Gastroesophageal sphincter (tissue), 4 donors: ENCODE measurements at regions not wholly inside any gene's neighbourhood (a gene's known extent, or its start where the extent isn't known, plus 50 kb on each side); places are given as distances from the start of the nearest gene placed in this dataset.
A peak's percentile ranks its signal among the peaks of the same experiment; 100 is the strongest.
"Not testable (repeated sequence)": the region's sequence is repeated elsewhere in the genome, so short reads cannot be mapped to it uniquely, and the experiment has no call there.

Experiments
- ATAC-seq: fragments of 150-250 bp; one replicate; pipeline ENCODE4 v1.9.1; 2016; ENCODE audit warnings: mild to moderate bottlenecking, moderate library complexity
- H3K27ac ChIP-seq, 4 donors: fragments of 200-600 bp; sonication (generic) in 3 of 4; 1 replicate in 3 of 4; 2 replicates in 1 of 4; pipeline ENCODE4 v1.5.1; 2016 to 2019
- H3K27me3 ChIP-seq: fragments of 200-600 bp; sonication (generic); one replicate; pipeline ENCODE4 v1.5.1; 2019
- H3K36me3 ChIP-seq, 2 donors: fragments of 200-600 bp; sonication (generic); one replicate each; pipeline ENCODE4 v1.5.1; 2019; ENCODE audit warnings: control low read depth in 1 of 2
- H3K4me1 ChIP-seq, 3 donors: fragments of 200-600 bp; sonication (generic); 1 replicate in 2 of 3; 2 replicates in 1 of 3; pipeline ENCODE4 v1.5.1; 2016 to 2019; ENCODE audit warnings: control low read depth in 2 of 3
- H3K4me3 ChIP-seq, 2 donors: fragments of 200-600 bp; sonication (generic); one replicate each; pipeline ENCODE4 v1.5.1; 2019; ENCODE audit warnings: mild to moderate bottlenecking in 1 of 2, moderate library complexity in 1 of 2
- H3K9me3 ChIP-seq, 3 donors: fragments of 200-600 bp; sonication (generic); one replicate each; pipeline ENCODE4 v1.5.1; 2017 to 2019; ENCODE audit warnings: control low read depth in 2 of 3
- EP300 ChIP-seq: sonication (generic); formaldehyde crosslinking; IDR thresholded peaks from one replicate; pipeline ENCODE4 v1.6.1; 2017; ENCODE audit warnings: antibody characterized with exemption, mild to moderate bottlenecking
- POLR2A ChIP-seq, 2 donors: fragments of 450-650 bp; IDR thresholded peaks; one replicate each; pipeline ENCODE4 v1.6.1; 2017; ENCODE audit warnings: antibody characterized with exemption in 2 of 2, mild to moderate bottlenecking in 2 of 2, moderate library complexity in 1 of 2
- POLR2AphosphoS5 ChIP-seq: sonication (generic); formaldehyde crosslinking; IDR thresholded peaks from one replicate; pipeline ENCODE4 v1.6.1; 2017; ENCODE audit warnings: antibody characterized with exemption
- WGBS, 2 donors: methylation state at CpG; one replicate each; pipeline ENCODE4 v1.1.5; 2018; ENCODE audit warnings: low coverage in 1 of 2; 5-methylcytosine and 5-hydroxymethylcytosine counted together
- TF ChIP-seq, protein P1 (sequence below), 4 experiments: fragments of 200-600 bp in 2 of 4; fragments of 450-650 bp in 2 of 4; sonication (generic) in 1 of 4; IDR thresholded peaks; one replicate each; pipeline ENCODE4 v1.5.1; 2017 to 2019; ENCODE audit warnings: antibody characterized with exemption in 4 of 4, mild to moderate bottlenecking in 2 of 4, moderate library complexity in 2 of 4

DNA sequence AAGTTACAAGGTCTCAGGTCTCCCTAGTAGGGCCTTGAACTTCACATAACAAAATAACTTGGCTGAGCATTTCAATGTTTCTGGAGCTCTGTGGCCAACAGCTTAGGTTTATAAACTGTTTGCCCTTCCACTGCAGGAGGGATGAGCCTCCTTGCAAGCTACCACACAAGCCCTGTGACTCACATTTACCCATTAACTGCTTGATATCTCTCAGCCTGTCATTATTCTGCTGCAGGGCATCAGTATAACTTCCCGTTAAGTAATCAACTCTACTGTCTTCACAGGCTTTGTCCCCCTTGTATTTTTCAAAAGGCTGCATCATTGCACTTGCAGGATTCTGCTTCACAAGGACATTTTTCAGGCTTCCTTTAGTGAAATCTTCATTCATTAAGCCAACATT is 151.7 kb upstream of the CXCL13 start:
- ATAC-seq = no peak
- Histone ChIP-seq H3K27ac (no peak overlapping the region), H3K4me1 (peaks cover 0 to 17% (median 0%) of the 10 kb centered on the region in 3 donors), H3K27me3 (no peaks in the 10 kb centered on the region), H3K9me3 (no peaks in the 10 kb centered on the region), H3K4me3 (no peak overlapping the region), H3K36me3 (no peaks in the 10 kb centered on the region)
- WGBS, 2 donors = 55 to 79% methylated on average over 1 of the region's 1 CpG
- no peak for TF ChIP-seq EP300
- TF ChIP-seq, protein P1, sequence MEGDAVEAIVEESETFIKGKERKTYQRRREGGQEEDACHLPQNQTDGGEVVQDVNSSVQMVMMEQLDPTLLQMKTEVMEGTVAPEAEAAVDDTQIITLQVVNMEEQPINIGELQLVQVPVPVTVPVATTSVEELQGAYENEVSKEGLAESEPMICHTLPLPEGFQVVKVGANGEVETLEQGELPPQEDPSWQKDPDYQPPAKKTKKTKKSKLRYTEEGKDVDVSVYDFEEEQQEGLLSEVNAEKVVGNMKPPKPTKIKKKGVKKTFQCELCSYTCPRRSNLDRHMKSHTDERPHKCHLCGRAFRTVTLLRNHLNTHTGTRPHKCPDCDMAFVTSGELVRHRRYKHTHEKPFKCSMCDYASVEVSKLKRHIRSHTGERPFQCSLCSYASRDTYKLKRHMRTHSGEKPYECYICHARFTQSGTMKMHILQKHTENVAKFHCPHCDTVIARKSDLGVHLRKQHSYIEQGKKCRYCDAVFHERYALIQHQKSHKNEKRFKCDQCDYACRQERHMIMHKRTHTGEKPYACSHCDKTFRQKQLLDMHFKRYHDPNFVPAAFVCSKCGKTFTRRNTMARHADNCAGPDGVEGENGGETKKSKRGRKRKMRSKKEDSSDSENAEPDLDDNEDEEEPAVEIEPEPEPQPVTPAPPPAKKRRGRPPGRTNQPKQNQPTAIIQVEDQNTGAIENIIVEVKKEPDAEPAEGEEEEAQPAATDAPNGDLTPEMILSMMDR (IDR thresholded peaks at IDR 0.05) = no peak
- no peak for TF ChIP-seq POLR2A (IDR thresholded peaks at IDR 0.05)
- no peak for TF ChIP-seq POLR2AphosphoS5

DNA sequence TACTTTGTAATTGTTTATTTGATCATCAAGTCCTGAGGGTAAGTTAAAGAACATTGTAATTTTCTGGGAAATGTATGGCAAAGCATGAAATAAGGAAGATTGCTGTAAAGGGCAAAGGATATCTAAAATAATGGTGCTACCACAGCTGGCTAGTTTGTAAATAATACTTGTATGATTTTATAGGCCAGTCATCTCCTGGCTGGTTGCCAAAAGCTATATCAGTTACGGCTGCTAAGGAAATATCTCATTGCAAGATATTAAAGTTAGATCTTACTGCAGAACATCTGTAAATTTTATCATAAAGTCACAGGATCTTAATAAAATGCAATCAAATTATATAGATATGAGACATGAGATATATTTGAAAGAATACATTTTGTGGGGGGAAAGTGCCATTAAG is 150.8 kb upstream of the CXCL13 start:
- Histone ChIP-seq H3K36me3 (no peaks in the 10 kb centered on the region), H3K27me3 (no peaks in the 10 kb centered on the region), H3K4me1 (peaks cover 0 to 8% (median 0%) of the 10 kb centered on the region in 3 donors), H3K9me3 (peaks cover 0 to 3% (median 0%) of the 10 kb centered on the region in 3 donors), H3K27ac (no peak overlapping the region), H3K4me3 (no peak overlapping the region)
- WGBS, 2 donors = 0 to 40% methylated on average over 1 of the region's 1 CpG
- TF ChIP-seq, protein P1 (IDR thresholded peaks at IDR 0.05) = no peak
- TF ChIP-seq EP300 = no peak
- ATAC-seq = no peak

DNA sequence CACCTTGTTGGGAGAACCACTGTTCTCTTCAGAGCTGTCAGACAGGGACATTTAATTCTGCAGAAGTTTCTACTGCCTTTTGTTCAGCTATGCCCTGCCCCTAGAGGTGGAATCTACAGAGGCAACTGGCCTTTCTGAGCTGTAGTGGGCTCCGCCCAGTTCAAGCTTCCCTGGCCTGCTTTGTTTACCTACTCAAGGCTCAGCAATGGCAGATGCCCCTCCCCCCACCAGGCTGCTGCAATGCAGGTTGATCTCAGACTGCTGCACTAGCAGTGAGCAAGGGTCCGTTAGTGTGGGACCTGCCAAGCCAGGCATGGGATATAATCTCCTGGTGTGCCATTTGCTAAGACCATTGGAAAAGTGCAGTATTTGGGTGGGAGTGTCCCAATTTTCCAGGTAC is 141.5 kb upstream of the CXCL13 start:
- not testable (repeated sequence) for H3K4me3 ChIP-seq, ATAC-seq, H3K4me1 ChIP-seq, H3K27ac ChIP-seq, H3K27me3 ChIP-seq, H3K36me3 ChIP-seq
- H3K9me3 ChIP-seq = peaks cover 0 to 13% (median 0%) of the 10 kb centered on the region in 3 donors
- whole genome bisulfite sequencing, 2 donors = no CpG with 5 or more reads among the region's 2 CpGs

DNA sequence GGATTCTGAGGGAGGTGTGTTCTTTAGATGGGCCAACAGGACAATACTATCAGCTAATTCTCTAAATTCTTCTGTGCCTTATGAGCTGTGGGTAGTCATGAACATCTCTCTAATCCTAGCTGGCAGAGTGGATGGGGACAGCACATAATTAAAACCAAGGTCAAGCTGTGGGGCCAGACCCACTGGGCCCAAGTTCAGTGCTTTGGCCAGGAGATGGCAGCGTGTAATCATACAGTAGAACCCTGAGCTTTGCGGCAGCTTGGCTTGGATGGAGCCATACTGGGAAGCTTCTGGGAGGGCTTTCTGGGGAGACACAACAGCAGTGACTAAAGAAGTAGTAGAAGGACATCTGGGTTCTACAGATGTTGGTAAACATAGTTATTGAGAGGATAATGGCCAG is 140.3 kb upstream of the CXCL13 start:
- TF ChIP-seq POLR2AphosphoS5 (no peak), POLR2A (IDR thresholded peaks at IDR 0.05) (no peak), EP300 (no peak)
- TF ChIP-seq, protein P1 (IDR thresholded peaks at IDR 0.05) = peak in 2 of 4 experiments; percentile 22 to 26
- Histone ChIP-seq H3K36me3 (no peaks in the 10 kb centered on the region), H3K4me1 (no peaks in the 10 kb centered on the region), H3K27me3 (no peaks in the 10 kb centered on the region), H3K9me3 (peaks cover 0 to 9% (median 0%) of the 10 kb centered on the region in 3 donors), H3K27ac (no peak overlapping the region), H3K4me3 (no peak overlapping the region)
- WGBS, 2 donors = no CpG with 5 or more reads among the region's 2 CpGs
- ATAC-seq = no peak

DNA sequence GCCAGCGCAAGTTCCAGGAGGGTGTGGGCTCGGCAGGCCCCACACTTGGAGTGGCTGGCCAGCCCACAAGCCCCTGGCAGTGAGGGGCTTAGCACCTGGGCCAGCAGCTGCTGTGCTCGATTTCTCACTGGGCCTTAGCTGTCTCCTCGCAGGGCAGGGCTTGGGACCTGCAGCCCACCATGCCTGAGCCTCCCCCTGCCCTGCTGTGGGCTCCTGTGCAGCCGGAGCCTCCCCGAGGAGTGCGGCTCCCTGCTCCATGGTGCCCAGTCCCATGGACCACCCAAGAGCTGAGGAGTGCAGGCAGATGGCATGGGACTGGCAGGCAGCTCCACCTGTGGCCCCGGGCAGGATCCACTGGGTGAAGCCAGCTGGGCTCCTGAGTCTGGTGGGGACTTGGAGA is 139.2 kb upstream of the CXCL13 start:
- no peak for ATAC-seq

More for the DNA sequence above, 139.2 kb upstream of the CXCL13 start:
- H3K4me1 ChIP-seq = no peaks in the 10 kb centered on the region
- no peak for TF ChIP-seq POLR2AphosphoS5
- no peak for TF ChIP-seq POLR2A (IDR thresholded peaks at IDR 0.05)
- TF ChIP-seq EP300 = no peak
- TF ChIP-seq, protein P1 (IDR thresholded peaks at IDR 0.05) = no peak
- WGBS, 2 donors = 80% methylated on average over 1 of the region's 8 CpGs; no CpG with 5 or more reads in 1 of the 2 donors
- H3K4me3 ChIP-seq = no peak overlapping the region
- H3K9me3 ChIP-seq = peaks cover 0 to 9% (median 0%) of the 10 kb centered on the region in 3 donors
- H3K27ac ChIP-seq = no peak overlapping the region
- no peaks in the 10 kb centered on the region for H3K27me3 ChIP-seq
- H3K36me3 ChIP-seq = no peaks in the 10 kb centered on the region
